H1 (cell line): ENCODE measurements at regions not wholly inside any gene's neighbourhood (a gene's known extent, or its start where the extent isn't known, plus 50 kb on each side); places are given as distances from the start of the nearest gene placed in this dataset.

Experiments used
- HDAC2 ChIP-seq, 2 experiments: fragments of 300-600 bp in 1 of 2; sonication (generic) in 1 of 2; IDR thresholded peaks; 2 replicates each; pipeline ENCODE4 v1.6.1; 2011 to 2012; ENCODE audit warnings: low read depth in 2 of 2, low read length in 2 of 2, mild to moderate bottlenecking in 2 of 2, moderate library complexity in 2 of 2, borderline replicate concordance in 1 of 2, inconsistent platforms in 1 of 2
- MAX ChIP-seq: IDR thresholded peaks from 2 replicates; pipeline ENCODE4 v1.6.1; 2012; ENCODE audit warnings: inconsistent platforms
- NRF1 ChIP-seq: IDR thresholded peaks from 2 replicates; pipeline ENCODE4 v1.6.1; 2011; ENCODE audit warnings: mild to moderate bottlenecking, low read depth, low read length, improper control_type of control experiment
- RAD21 ChIP-seq, 2 experiments: IDR thresholded peaks in 1 of 2; conservative IDR thresholded peaks in 1 of 2; 2 replicates each; pipeline ENCODE4 v1.6.1; 2011; ENCODE audit warnings: low read depth in 2 of 2, low read length in 2 of 2, improper control_type of control experiment in 1 of 2, inconsistent platforms in 1 of 2, mild to moderate bottlenecking in 1 of 2, moderate library complexity in 1 of 2
- TAF7 ChIP-seq: optimal IDR thresholded peaks from 2 replicates; pipeline ENCODE3; 2011; ENCODE audit warnings: low read depth, mild to moderate bottlenecking, inconsistent platforms, low read length, moderate library complexity, borderline replicate concordance
- YY1 ChIP-seq: IDR thresholded peaks from 2 replicates; pipeline ENCODE4 v1.6.1; 2011; ENCODE audit warnings: low read depth, mild to moderate bottlenecking, low read length
- ZNF274 ChIP-seq: IDR thresholded peaks from 2 replicates; pipeline ENCODE4 v1.7.0; 2012; ENCODE audit warnings: low read length, borderline replicate concordance; ENCODE audit errors: extremely low read depth

- TF ChIP-seq RAD21 (IDR thresholded peaks at IDR 0.05 in 1 of 2, conservative IDR thresholded peaks at IDR 0.05 in 1 of 2; ENCODE audit: low read depth in 2 of 2, low read length in 2 of 2) (no peak), NRF1 (no peak), TAF7 (no peak), MAX (no peak), HDAC2 (IDR thresholded peaks at IDR 0.05; ENCODE audit: borderline replicate concordance in 1 of 2, low read depth in 2 of 2, low read length in 2 of 2) (no peak), ZNF274 (no peak), YY1 (no peak)
Measured at GRCh38 chr14:104256025-104256424, 117.6 kb downstream of the KIF26A start (continued).
